ENCODE measurements at regions not wholly inside any gene's neighbourhood (a gene's known extent, or its start where the extent isn't known, plus 50 kb on each side); places are given as distances from the start of the nearest gene placed in this dataset.

DNA sequence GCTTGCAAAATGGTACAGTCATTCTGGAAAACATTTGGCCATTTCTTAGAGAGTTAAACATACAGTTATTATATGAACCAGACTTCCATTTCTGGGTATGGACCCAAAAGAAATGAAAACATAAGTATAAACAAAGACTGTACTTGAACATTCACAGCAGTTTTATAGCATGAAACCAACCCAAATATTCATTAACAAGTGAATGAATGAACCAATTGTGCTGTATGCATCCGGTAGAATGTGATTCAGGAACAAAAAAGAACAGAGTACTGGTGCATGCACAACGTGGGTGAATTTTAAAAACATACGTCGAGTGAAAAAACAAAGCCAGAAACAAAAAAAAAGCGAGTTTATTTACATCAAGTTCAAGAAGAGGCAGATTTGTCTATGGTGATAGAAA is 1085.8 kb upstream of the AUTS2 start:
- TF ChIP-seq, protein P1, sequence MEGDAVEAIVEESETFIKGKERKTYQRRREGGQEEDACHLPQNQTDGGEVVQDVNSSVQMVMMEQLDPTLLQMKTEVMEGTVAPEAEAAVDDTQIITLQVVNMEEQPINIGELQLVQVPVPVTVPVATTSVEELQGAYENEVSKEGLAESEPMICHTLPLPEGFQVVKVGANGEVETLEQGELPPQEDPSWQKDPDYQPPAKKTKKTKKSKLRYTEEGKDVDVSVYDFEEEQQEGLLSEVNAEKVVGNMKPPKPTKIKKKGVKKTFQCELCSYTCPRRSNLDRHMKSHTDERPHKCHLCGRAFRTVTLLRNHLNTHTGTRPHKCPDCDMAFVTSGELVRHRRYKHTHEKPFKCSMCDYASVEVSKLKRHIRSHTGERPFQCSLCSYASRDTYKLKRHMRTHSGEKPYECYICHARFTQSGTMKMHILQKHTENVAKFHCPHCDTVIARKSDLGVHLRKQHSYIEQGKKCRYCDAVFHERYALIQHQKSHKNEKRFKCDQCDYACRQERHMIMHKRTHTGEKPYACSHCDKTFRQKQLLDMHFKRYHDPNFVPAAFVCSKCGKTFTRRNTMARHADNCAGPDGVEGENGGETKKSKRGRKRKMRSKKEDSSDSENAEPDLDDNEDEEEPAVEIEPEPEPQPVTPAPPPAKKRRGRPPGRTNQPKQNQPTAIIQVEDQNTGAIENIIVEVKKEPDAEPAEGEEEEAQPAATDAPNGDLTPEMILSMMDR (IDR thresholded peaks at IDR 0.05; ENCODE audit: low read depth, low read length, poor library complexity, severe bottlenecking), result no peak
- TF ChIP-seq EZH2phosphoT487 (IDR thresholded peaks at IDR 0.05; ENCODE audit: borderline replicate concordance, low read length), result no peak

All from DOHH2 (cell line).